Spleen (tissue), 7 donors: ENCODE measurements at regions not wholly inside any gene's neighbourhood (a gene's known extent, or its start where the extent isn't known, plus 50 kb on each side); places are given as distances from the start of the nearest gene placed in this dataset.

Source experiments
- CTCF ChIP-seq, 11 experiments: fragments of 200-600 bp in 7 of 11; fragments of 450-650 bp in 4 of 11; sonication (generic) in 4 of 11; IDR thresholded peaks in 8 of 11; conservative IDR thresholded peaks in 3 of 11; 1 replicate in 7 of 11; 2 replicates in 4 of 11; pipeline versions ENCODE4 v1.4.0 to v1.8.0; 2016 to 2021; ENCODE audit warnings: antibody characterized with exemption in 11 of 11, inconsistent platforms in 4 of 11, mild to moderate bottlenecking in 1 of 11
- POLR2A ChIP-seq, 3 donors: fragments of 450-650 bp; IDR thresholded peaks; one replicate each; pipeline ENCODE4 v1.5.1; 2017; ENCODE audit warnings: antibody characterized with exemption in 3 of 3, mild to moderate bottlenecking in 1 of 3
- donor health status: DM: no; HTN: no; CAD: no; lungs with moderate emphysema.
- donor health status: DM: no; HTN: no; CAD: no.
- donor health status: DM: no; HTN: no; CAD: no.

GRCh38 chr5:125315306-125315705 lies 568.9 kb upstream of the ZNF608 start:
- no peak for TF ChIP-seq POLR2A (IDR thresholded peaks at IDR 0.05)
- no peak for TF ChIP-seq CTCF (IDR thresholded peaks at IDR 0.05 in 8 of 11, conservative IDR thresholded peaks at IDR 0.05 in 3 of 11)
